ENCODE measurements at regions not wholly inside any gene's neighbourhood (a gene's known extent, or its start where the extent isn't known, plus 50 kb on each side); places are given as distances from the start of the nearest gene placed in this dataset.

DNA sequence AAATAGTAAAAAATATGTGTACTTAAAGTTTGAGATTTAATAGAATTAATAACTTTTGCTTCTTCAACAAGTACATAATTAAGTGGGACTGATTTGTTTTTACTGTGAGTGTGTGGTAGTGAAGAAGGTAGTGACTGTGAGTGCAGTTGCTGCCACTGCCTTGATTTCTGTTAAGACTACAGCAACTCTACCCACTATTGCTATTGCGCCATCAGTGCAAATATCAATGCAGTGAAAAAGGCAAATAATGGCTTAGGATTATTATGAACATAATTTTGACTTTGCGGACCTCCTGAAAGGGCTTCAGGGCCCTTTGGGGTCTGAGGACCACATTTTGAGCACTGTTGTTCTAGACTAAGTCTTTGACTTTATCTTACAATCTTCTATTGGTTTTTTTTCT lies 112.0 kb upstream of the PITX1 start:
- TF ChIP-seq, protein P1, sequence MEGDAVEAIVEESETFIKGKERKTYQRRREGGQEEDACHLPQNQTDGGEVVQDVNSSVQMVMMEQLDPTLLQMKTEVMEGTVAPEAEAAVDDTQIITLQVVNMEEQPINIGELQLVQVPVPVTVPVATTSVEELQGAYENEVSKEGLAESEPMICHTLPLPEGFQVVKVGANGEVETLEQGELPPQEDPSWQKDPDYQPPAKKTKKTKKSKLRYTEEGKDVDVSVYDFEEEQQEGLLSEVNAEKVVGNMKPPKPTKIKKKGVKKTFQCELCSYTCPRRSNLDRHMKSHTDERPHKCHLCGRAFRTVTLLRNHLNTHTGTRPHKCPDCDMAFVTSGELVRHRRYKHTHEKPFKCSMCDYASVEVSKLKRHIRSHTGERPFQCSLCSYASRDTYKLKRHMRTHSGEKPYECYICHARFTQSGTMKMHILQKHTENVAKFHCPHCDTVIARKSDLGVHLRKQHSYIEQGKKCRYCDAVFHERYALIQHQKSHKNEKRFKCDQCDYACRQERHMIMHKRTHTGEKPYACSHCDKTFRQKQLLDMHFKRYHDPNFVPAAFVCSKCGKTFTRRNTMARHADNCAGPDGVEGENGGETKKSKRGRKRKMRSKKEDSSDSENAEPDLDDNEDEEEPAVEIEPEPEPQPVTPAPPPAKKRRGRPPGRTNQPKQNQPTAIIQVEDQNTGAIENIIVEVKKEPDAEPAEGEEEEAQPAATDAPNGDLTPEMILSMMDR (IDR thresholded peaks at IDR 0.05; ENCODE audit: low read depth, low read length, missing input control) = no peak
- TF ChIP-seq TAF1 (conservative IDR thresholded peaks at IDR 0.05) (no peak), GABPA (IDR thresholded peaks at IDR 0.05 in 1 of 2, conservative IDR thresholded peaks at IDR 0.05 in 1 of 2) (no peak), YY1 (IDR thresholded peaks at IDR 0.05) (no peak), RAD21 (IDR thresholded peaks at IDR 0.05) (no peak)
- TF ChIP-seq, protein P2, sequence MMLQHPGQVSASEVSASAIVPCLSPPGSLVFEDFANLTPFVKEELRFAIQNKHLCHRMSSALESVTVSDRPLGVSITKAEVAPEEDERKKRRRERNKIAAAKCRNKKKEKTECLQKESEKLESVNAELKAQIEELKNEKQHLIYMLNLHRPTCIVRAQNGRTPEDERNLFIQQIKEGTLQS (IDR thresholded peaks at IDR 0.05) = no peak
- TF ChIP-seq, protein P3, sequence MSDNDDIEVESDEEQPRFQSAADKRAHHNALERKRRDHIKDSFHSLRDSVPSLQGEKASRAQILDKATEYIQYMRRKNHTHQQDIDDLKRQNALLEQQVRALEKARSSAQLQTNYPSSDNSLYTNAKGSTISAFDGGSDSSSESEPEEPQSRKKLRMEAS (IDR thresholded peaks at IDR 0.05) = no peak
- TF ChIP-seq, protein P4, sequence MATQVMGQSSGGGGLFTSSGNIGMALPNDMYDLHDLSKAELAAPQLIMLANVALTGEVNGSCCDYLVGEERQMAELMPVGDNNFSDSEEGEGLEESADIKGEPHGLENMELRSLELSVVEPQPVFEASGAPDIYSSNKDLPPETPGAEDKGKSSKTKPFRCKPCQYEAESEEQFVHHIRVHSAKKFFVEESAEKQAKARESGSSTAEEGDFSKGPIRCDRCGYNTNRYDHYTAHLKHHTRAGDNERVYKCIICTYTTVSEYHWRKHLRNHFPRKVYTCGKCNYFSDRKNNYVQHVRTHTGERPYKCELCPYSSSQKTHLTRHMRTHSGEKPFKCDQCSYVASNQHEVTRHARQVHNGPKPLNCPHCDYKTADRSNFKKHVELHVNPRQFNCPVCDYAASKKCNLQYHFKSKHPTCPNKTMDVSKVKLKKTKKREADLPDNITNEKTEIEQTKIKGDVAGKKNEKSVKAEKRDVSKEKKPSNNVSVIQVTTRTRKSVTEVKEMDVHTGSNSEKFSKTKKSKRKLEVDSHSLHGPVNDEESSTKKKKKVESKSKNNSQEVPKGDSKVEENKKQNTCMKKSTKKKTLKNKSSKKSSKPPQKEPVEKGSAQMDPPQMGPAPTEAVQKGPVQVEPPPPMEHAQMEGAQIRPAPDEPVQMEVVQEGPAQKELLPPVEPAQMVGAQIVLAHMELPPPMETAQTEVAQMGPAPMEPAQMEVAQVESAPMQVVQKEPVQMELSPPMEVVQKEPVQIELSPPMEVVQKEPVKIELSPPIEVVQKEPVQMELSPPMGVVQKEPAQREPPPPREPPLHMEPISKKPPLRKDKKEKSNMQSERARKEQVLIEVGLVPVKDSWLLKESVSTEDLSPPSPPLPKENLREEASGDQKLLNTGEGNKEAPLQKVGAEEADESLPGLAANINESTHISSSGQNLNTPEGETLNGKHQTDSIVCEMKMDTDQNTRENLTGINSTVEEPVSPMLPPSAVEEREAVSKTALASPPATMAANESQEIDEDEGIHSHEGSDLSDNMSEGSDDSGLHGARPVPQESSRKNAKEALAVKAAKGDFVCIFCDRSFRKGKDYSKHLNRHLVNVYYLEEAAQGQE (IDR thresholded peaks at IDR 0.05) = no peak

Data from liver (tissue), 3 donors.